ENCODE measurements at regions not wholly inside any gene's neighbourhood (a gene's known extent, or its start where the extent isn't known, plus 50 kb on each side); places are given as distances from the start of the nearest gene placed in this dataset.
A peak's percentile ranks its signal among the peaks of the same experiment; 100 is the strongest.

- no peak for DNase-seq (ENCODE audit: low read depth in 1 of 2, low spot score in 1 of 2)
- peak overlapping the region; percentile 63 for H3K27ac ChIP-seq
- no peaks in the 10 kb centered on the region for H3K36me3 ChIP-seq
- no peaks in the 10 kb centered on the region for H3K4me1 ChIP-seq (ENCODE audit: low read depth)
- H3K4me3 ChIP-seq = peak overlapping the region; percentile 57
- no peaks in the 10 kb centered on the region for H3K9me3 ChIP-seq (ENCODE audit: low read depth)
- no peaks in the 10 kb centered on the region for H3K27me3 ChIP-seq
- no peak for TF ChIP-seq CTCF (IDR thresholded peaks at IDR 0.05; ENCODE audit: low read depth, low read length)
Measured at GRCh38 chr22:46035380-46035741, 58.4 kb upstream of the WNT7B start.

DNA sequence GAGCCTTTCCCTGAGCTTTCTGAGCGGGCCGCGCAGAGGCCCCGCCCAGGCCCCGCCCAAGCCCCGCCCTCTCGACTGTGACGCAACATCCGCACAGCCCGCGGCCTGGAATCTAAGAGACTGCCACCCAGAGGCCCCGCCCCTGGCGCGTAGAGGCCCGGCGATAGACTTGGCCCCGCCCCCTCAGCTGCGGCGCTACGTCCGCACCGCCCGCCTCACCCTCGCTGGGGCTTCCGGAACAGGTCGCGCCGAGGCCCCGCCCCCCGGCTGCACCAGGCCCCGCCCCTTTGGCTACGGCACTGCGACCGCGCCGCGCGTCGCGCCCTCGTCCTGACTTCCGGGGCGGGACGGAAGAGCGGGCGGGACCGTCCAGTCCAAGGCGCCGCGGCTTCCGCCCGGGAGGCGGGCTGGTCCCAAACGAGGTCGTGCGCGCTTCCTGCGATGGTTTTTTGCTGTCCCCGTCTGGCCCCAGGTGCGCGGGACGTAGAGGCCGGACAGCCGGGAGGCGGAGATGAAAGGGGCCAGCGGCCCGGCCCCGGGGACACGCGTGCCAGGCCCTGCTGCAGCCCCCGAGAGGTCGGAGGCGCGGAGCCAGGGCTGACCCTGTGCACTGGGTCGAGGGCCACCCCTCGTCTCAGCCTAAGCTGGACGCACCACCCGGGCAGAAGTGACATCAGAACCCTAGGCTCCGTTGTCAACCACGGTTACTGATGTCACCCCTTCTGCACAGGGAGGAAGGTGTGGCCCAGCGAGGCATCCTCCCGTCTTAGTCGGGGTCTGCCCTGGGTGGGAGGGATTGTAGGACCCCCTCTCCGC is 59.0 kb upstream of the WNT7B start:
- Histone ChIP-seq H3K27ac (peak overlapping the region; percentile 85), H3K36me3 (no peaks in the 10 kb centered on the region), H3K9me3 (ENCODE audit: low read depth) (no peaks in the 10 kb centered on the region), H3K27me3 (no peaks in the 10 kb centered on the region), H3K4me3 (peak overlapping the region; percentile 67), H3K4me1 (ENCODE audit: low read depth) (no peaks in the 10 kb centered on the region)
- TF ChIP-seq CTCF (IDR thresholded peaks at IDR 0.05; ENCODE audit: low read depth, low read length) = no peak
- peak; percentile 100 for DNase-seq (ENCODE audit: low read depth in 1 of 2, low spot score in 1 of 2)

GRCh38 chr22:46036558-46037408 is 59.8 kb upstream of the WNT7B start:
- no peak for TF ChIP-seq CTCF (IDR thresholded peaks at IDR 0.05; ENCODE audit: low read depth, low read length)
- Histone ChIP-seq H3K4me3 (peak overlapping the region; percentile 67), H3K9me3 (ENCODE audit: low read depth) (no peaks in the 10 kb centered on the region), H3K27me3 (no peaks in the 10 kb centered on the region), H3K4me1 (ENCODE audit: low read depth) (no peaks in the 10 kb centered on the region), H3K27ac (peak overlapping the region; percentile 85), H3K36me3 (no peaks in the 10 kb centered on the region)
- DNase-seq (ENCODE audit: low read depth in 1 of 2, low spot score in 1 of 2) = peak; percentile 25 to 39

- Histone ChIP-seq H3K27ac (no peak overlapping the region), H3K36me3 (no peaks in the 10 kb centered on the region), H3K27me3 (peaks cover 7% of the 10 kb centered on the region), H3K4me1 (ENCODE audit: low read depth) (no peaks in the 10 kb centered on the region), H3K9me3 (ENCODE audit: low read depth) (no peaks in the 10 kb centered on the region), H3K4me3 (no peak overlapping the region)
- TF ChIP-seq CTCF (IDR thresholded peaks at IDR 0.05; ENCODE audit: low read depth, low read length) = no peak
- DNase-seq (ENCODE audit: low read depth in 1 of 2, low spot score in 1 of 2) = no peak
Measured at GRCh38 chr22:46038174-46038487, 61.2 kb upstream of the WNT7B start.

- H3K27ac ChIP-seq = no peak overlapping the region
- DNase-seq (ENCODE audit: low read depth in 1 of 2, low spot score in 1 of 2) = no peak
- no peak for TF ChIP-seq CTCF (IDR thresholded peaks at IDR 0.05; ENCODE audit: low read depth, low read length)
- no peaks in the 10 kb centered on the region for H3K4me1 ChIP-seq (ENCODE audit: low read depth)
- H3K4me3 ChIP-seq = no peak overlapping the region
- H3K27me3 ChIP-seq = peaks cover 13% of the 10 kb centered on the region
- no peaks in the 10 kb centered on the region for H3K9me3 ChIP-seq (ENCODE audit: low read depth)
- H3K36me3 ChIP-seq = no peaks in the 10 kb centered on the region
Measured at GRCh38 chr22:46038516-46039430, 61.8 kb upstream of the WNT7B start.
